ENCODE measurements at regions not wholly inside any gene's neighbourhood (a gene's known extent, or its start where the extent isn't known, plus 50 kb on each side); places are given as distances from the start of the nearest gene placed in this dataset.

DNA sequence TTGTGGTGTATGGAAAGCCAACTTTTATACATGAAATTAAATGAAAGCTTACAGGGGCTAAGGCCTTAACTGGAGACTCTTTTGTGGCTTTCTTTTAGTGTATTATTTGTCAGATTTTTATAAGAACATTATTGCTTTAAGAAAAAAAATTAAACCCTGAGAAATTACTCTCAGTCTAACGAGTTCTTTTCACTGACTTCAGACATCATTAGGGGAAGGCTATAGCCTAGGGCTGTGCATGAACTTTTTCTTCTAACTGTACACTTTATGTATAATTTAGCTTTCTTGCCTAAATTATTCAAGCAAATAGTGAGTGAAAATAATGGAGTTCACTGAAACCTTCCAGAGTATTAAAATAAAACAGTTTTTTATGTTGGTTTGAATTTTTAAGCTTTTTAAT is 151.1 kb upstream of the MEIS1 start:
- no peak for TF ChIP-seq SIN3A (IDR thresholded peaks at IDR 0.05; ENCODE audit: borderline replicate concordance, low read depth, low read length)
- TF ChIP-seq CTCF (IDR thresholded peaks at IDR 0.05), result no peak
